K562 (cell line): ENCODE measurements at regions not wholly inside any gene's neighbourhood (a gene's known extent, or its start where the extent isn't known, plus 50 kb on each side); places are given as distances from the start of the nearest gene placed in this dataset.

ENCODE experiments used
- ATAC-seq: fragments of 200-7000 bp; cut with Tn5 transposase; 3 replicates; pipeline ENCODE4 v1.9.1; 2020; ENCODE audit warnings: moderate library complexity
- BruUV-seq: library from RNA; stranded (reverse); fragments of 400-500 nt; replicated peaks from 2 replicates; lab custom pipeline; 2021; lab: Mats Ljungman, UMichigan
- CTCF ChIA-PET: fragments of 300-600 bp; formaldehyde crosslinking; extraction: SDS; loops from one replicate; lab custom pipeline; 2021; ENCODE audit warnings: low intra/inter-chr PET ratio; lab: Yijun Ruan, JAX
- POLR2A ChIA-PET: fragments of 300-600, 350-650 bp; sonication (Branson Sonifier 250); formaldehyde crosslinking; extraction: SDS; loops from one replicate; lab custom pipeline; 2021; ENCODE audit warnings: antibody characterized with exemption, inconsistent platforms; lab: Yijun Ruan, JAX
- DNase-seq, 4 experiments: peaks; one replicate each; pipeline versions ENCODE4 v3.0.0 to v3.0.0-alpha.2; 2011 to 2018; ENCODE audit warnings: low spot score in 3 of 4, mixed read lengths in 3 of 4; ENCODE audit errors: extremely low read depth in 1 of 4
- FAIRE-seq: peaks from 2 replicates; lab custom pipeline; 2011; peaks lifted over from hg19 to GRCh38; lab: Jason Lieb, UNC
- H2AFZ ChIP-seq: 2 replicates; pipeline ENCODE4 v1.6.0; 2011; ENCODE audit warnings: low read depth, low read length, control low read depth, inconsistent platforms
- H3K27ac ChIP-seq: fragments of 200-600 bp; 3 replicates; pipeline ENCODE4 v1.8.0; 2011; ENCODE audit warnings: low read depth, mild to moderate bottlenecking, control low read depth, inconsistent platforms, low read length, moderate library complexity, mixed read lengths; ENCODE audit errors: extremely low read depth
- H3K27me3 ChIP-seq, 2 experiments: fragments of 300-600 bp in 1 of 2; 2 replicates in 1 of 2; 3 replicates in 1 of 2; pipeline versions ENCODE4 v1.6.0 to v1.8.0; 2011; ENCODE audit warnings: inconsistent platforms in 2 of 2, low read length in 2 of 2, mild to moderate bottlenecking in 1 of 2, mixed read lengths in 1 of 2, moderate library complexity in 1 of 2; ENCODE audit not compliant: control insufficient read depth in 2 of 2, insufficient read depth in 2 of 2
- H3K36me3 ChIP-seq: fragments of 300-600 bp; 3 replicates; pipeline ENCODE4 v1.8.0; 2011; ENCODE audit warnings: mild to moderate bottlenecking, low read length, inconsistent platforms; ENCODE audit not compliant: control insufficient read depth, insufficient read depth
- H3K4me1 ChIP-seq, 2 experiments: fragments of 200-600 bp in 1 of 2; replicated peaks in 1 of 2; 2 replicates in 1 of 2; 3 replicates in 1 of 2; pipeline versions ENCODE4 v1.5.1 to v1.8.0; 2011; ENCODE audit warnings: inconsistent platforms in 2 of 2, low read length in 2 of 2, mild to moderate bottlenecking in 1 of 2, mixed read lengths in 1 of 2, moderate library complexity in 1 of 2; ENCODE audit not compliant: control insufficient read depth in 2 of 2, insufficient read depth in 2 of 2
- H3K4me2 ChIP-seq: 2 replicates; pipeline ENCODE4 v1.6.1; 2011; ENCODE audit warnings: low read length, control low read depth, inconsistent platforms, mixed read lengths; ENCODE audit not compliant: insufficient read depth
- H3K4me3 ChIP-seq: fragments of 200-600 bp; sonication (generic), shearing (Covaris generic); 2 replicates; pipeline ENCODE4 v1.5.1; 2016; ENCODE audit warnings: control low read depth, inconsistent platforms
- H3K79me2 ChIP-seq: fragments of 200-600 bp; 3 replicates; pipeline ENCODE4 v1.8.0; 2011; ENCODE audit warnings: low read length, inconsistent platforms; ENCODE audit not compliant: control insufficient read depth, insufficient read depth
- H3K9ac ChIP-seq, 2 experiments: 2 replicates each; pipeline versions ENCODE4 v1.6.0 to v1.6.1; 2011; ENCODE audit warnings: low read depth in 2 of 2, low read length in 2 of 2, control low read depth in 1 of 2, inconsistent platforms in 1 of 2, mild to moderate bottlenecking in 1 of 2, mixed read lengths in 1 of 2; ENCODE audit not compliant: insufficient read depth in 1 of 2
- H3K9me1 ChIP-seq: one replicate; pipeline ENCODE4 v1.6.0; 2011; ENCODE audit warnings: inconsistent platforms, mild to moderate bottlenecking, low read length, moderate library complexity; ENCODE audit not compliant: control insufficient read depth, insufficient read depth
- H3K9me3 ChIP-seq: replicated peaks from 2 replicates; pipeline ENCODE4 v1.5.1; 2011; ENCODE audit warnings: low read depth, low read length, inconsistent platforms; ENCODE audit not compliant: control insufficient read depth, insufficient read depth
- H4K20me1 ChIP-seq: replicated peaks from 2 replicates; pipeline ENCODE4 v1.6.1; 2011; ENCODE audit warnings: low read length, inconsistent platforms, mixed read lengths; ENCODE audit not compliant: control insufficient read depth, insufficient read depth
- HDGF ChIP-seq: fragments of 450-650 bp; IDR thresholded peaks from 2 replicates; pipeline ENCODE4 v1.6.1; 2016
- POLR2AphosphoS5 ChIP-seq: IDR thresholded peaks from 2 replicates; pipeline ENCODE4 v1.6.1; 2011; ENCODE audit warnings: mild to moderate bottlenecking, low read depth, low read length, moderate library complexity; ENCODE audit not compliant: control insufficient read depth, insufficient read depth
- SMAD2 ChIP-seq: fragments of 150-350 bp; IDR thresholded peaks from 2 replicates; pipeline ENCODE4 v1.6.1; 2014; ENCODE audit warnings: low read depth, mild to moderate bottlenecking, low read length
- SPI1 ChIP-seq: IDR thresholded peaks from 2 replicates; pipeline ENCODE4 v1.6.1; 2011; ENCODE audit warnings: low read depth, low read length, control low read depth, borderline replicate concordance
- TEAD4 ChIP-seq, 2 experiments: sonication (generic) in 1 of 2; formaldehyde crosslinking in 1 of 2; IDR thresholded peaks; 2 replicates each; pipeline versions ENCODE4 v1.6.1 to v1.8.0; 2012 to 2022; ENCODE audit warnings: borderline replicate concordance in 1 of 2, inconsistent platforms in 1 of 2, low read length in 1 of 2, mild to moderate bottlenecking in 1 of 2, missing genetic modification reagents in 1 of 2
- ZC3H8 ChIP-seq: fragments of 450-650 bp; IDR thresholded peaks from 2 replicates; pipeline ENCODE4 v1.6.1; 2017
- in situ Hi-C: fragments of 300-500 bp; cut with MboI; formaldehyde crosslinking; loops from 4 replicates; pipeline ENCODE4 v1.15.0; 2018; ENCODE audit warnings: inconsistent platforms, mixed read lengths
- intact Hi-C: fragments of 100-400 bp; cut with micrococcal nuclease; formaldehyde crosslinking; loops from 2 replicates; pipeline ENCODE4 v1.14.2; 2022
- TF ChIP-seq, protein P1 (sequence below), 2 experiments: IDR thresholded peaks; 2 replicates each; pipeline ENCODE4 v1.6.1; 2012; ENCODE audit warnings: improper control_type of control experiment in 2 of 2, low read depth in 2 of 2, low read length in 2 of 2, borderline replicate concordance in 1 of 2

DNA sequence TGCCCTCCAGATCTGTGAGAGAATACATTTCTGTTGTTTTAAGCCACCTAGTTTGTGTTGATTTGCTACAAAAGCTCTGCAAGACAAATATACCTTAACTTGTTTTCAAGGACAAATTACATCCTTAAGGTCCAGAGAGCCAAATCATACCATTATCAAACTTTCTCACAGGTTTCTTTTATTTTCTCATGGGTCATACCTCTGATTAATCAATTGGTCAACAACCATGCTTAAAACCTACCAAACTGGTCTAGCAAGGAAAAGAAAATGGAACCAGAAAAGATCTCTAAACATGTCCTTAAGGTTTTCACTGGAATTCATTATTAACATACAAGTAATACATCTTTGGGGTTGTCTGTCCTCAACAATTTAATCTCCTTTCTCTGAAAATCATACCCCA, 535.0 kb downstream of the CD83 start:
- Histone ChIP-seq H3K27me3 (no peaks in the 10 kb centered on the region), H2AFZ (no peak overlapping the region), H3K79me2 (no peaks in the 10 kb centered on the region), H3K9me1 (no peaks in the 10 kb centered on the region), H3K9me3 (no peaks in the 10 kb centered on the region), H4K20me1 (no peaks in the 10 kb centered on the region), H3K4me3 (no peak overlapping the region), H3K4me1 (peaks cover 0 to 9% of the 10 kb centered on the region in 2 experiments; a peak in 3 of 5 replicates), H3K9ac (no peak overlapping the region), H3K4me2 (no peak overlapping the region), H3K36me3 (no peaks in the 10 kb centered on the region), H3K27ac (no peak overlapping the region)
- BruUV-seq, result no TSS peak
- intact Hi-C loops (no loop called here), in situ Hi-C loops (no loop called here)
- no peak for DNase-seq
- ChIA-PET POLR2A (no interaction called here), CTCF (no interaction called here)
- TF ChIP-seq TEAD4 (IDR thresholded peaks at IDR 0.05; ENCODE audit: low read length) (no peak), TEAD4 (CRISPR knock-in tag; IDR thresholded peaks at IDR 0.05; ENCODE audit: borderline replicate concordance) (no peak), ZC3H8 (no peak), SPI1 (no peak), POLR2AphosphoS5 (no peak), HDGF (no peak), SMAD2 (no peak)
- TF ChIP-seq, protein P1, sequence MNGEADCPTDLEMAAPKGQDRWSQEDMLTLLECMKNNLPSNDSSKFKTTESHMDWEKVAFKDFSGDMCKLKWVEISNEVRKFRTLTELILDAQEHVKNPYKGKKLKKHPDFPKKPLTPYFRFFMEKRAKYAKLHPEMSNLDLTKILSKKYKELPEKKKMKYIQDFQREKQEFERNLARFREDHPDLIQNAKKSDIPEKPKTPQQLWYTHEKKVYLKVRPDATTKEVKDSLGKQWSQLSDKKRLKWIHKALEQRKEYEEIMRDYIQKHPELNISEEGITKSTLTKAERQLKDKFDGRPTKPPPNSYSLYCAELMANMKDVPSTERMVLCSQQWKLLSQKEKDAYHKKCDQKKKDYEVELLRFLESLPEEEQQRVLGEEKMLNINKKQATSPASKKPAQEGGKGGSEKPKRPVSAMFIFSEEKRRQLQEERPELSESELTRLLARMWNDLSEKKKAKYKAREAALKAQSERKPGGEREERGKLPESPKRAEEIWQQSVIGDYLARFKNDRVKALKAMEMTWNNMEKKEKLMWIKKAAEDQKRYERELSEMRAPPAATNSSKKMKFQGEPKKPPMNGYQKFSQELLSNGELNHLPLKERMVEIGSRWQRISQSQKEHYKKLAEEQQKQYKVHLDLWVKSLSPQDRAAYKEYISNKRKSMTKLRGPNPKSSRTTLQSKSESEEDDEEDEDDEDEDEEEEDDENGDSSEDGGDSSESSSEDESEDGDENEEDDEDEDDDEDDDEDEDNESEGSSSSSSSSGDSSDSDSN (IDR thresholded peaks at IDR 0.05; ENCODE audit: borderline replicate concordance in 1 of 2, low read depth in 2 of 2, low read length in 2 of 2), result no peak
- no peak for FAIRE-seq
- ATAC-seq, result no peak
